CD14-positive monocyte (primary cell): ENCODE measurements at regions not wholly inside any gene's neighbourhood (a gene's known extent, or its start where the extent isn't known, plus 50 kb on each side); places are given as distances from the start of the nearest gene placed in this dataset.

Experiments
- DNase-seq, 3 donors: peaks; one replicate each; pipeline ENCODE4 v3.0.0-alpha.2; 2011 to 2022
- H2AFZ ChIP-seq: 2 replicates; pipeline ENCODE4 v1.6.0; 2012; ENCODE audit warnings: mild to moderate bottlenecking, low read depth, low read length, inconsistent platforms; ENCODE audit not compliant: insufficient read depth, poor library complexity, severe bottlenecking
- H3K27ac ChIP-seq, 2 donors: 1 replicate in 1 of 2; 2 replicates in 1 of 2; pipeline ENCODE4 v1.5.1; 2012 to 2013; ENCODE audit warnings: low read length in 2 of 2, control low read depth in 1 of 2, inconsistent platforms in 1 of 2, low read depth in 1 of 2, mild to moderate bottlenecking in 1 of 2
- H3K27me3 ChIP-seq, 2 donors: one replicate each; pipeline versions ENCODE4 v1.6.0 to v1.6.1; 2011 to 2013; ENCODE audit warnings: low read length in 2 of 2; ENCODE audit not compliant: control insufficient read depth in 2 of 2, insufficient read depth in 2 of 2
- H3K36me3 ChIP-seq, 2 donors: replicated peaks in 1 of 2; 1 replicate in 1 of 2; 2 replicates in 1 of 2; pipeline versions ENCODE4 v1.5.1 to v1.6.1; 2012 to 2013; ENCODE audit warnings: low read length in 2 of 2, control low read depth in 1 of 2, inconsistent platforms in 1 of 2, mild to moderate bottlenecking in 1 of 2; ENCODE audit not compliant: insufficient read depth in 2 of 2, control insufficient read depth in 1 of 2
- H3K4me1 ChIP-seq, 2 donors: 1 replicate in 1 of 2; 2 replicates in 1 of 2; pipeline versions ENCODE4 v1.5.1 to v1.6.1; 2012 to 2013; ENCODE audit warnings: low read length in 2 of 2, control low read depth in 1 of 2, inconsistent platforms in 1 of 2, mild to moderate bottlenecking in 1 of 2, moderate library complexity in 1 of 2; ENCODE audit not compliant: insufficient read depth in 2 of 2, control insufficient read depth in 1 of 2
- H3K4me2 ChIP-seq: replicated peaks from 2 replicates; pipeline ENCODE3; 2012; ENCODE audit warnings: low read length, moderate library complexity, mild to moderate bottlenecking; ENCODE audit not compliant: poor library complexity, severe bottlenecking; ENCODE audit errors: extremely low read depth
- H3K4me3 ChIP-seq, 3 experiments: fragments of 200-600 bp in 1 of 3; sonication (generic) in 1 of 3; replicated peaks in 1 of 3; 1 replicate in 2 of 3; 2 replicates in 1 of 3; pipeline ENCODE4 v1.5.1; 2011 to 2013; ENCODE audit warnings: low read length in 3 of 3, mild to moderate bottlenecking in 3 of 3, control low read depth in 2 of 3, low read depth in 2 of 3, inconsistent platforms in 1 of 3, moderate library complexity in 1 of 3
- H3K79me2 ChIP-seq: 2 replicates; pipeline ENCODE4 v1.6.0; 2012; ENCODE audit warnings: mild to moderate bottlenecking, control low read depth, inconsistent platforms, low read length, moderate library complexity; ENCODE audit not compliant: insufficient read depth
- H3K9ac ChIP-seq: 2 replicates; pipeline ENCODE4 v1.6.0; 2017; ENCODE audit warnings: low read length, mild to moderate bottlenecking; ENCODE audit not compliant: insufficient read depth, poor library complexity, severe bottlenecking
- H3K9me3 ChIP-seq, 2 donors: replicated peaks in 1 of 2; 1 replicate in 1 of 2; 2 replicates in 1 of 2; pipeline versions ENCODE4 v1.5.1 to v1.6.1; 2012 to 2013; ENCODE audit warnings: low read length in 2 of 2, control low read depth in 1 of 2; ENCODE audit not compliant: control insufficient read depth in 1 of 2, insufficient read depth in 1 of 2
- H4K20me1 ChIP-seq: 2 replicates; pipeline ENCODE4 v1.6.0; 2012; ENCODE audit warnings: mild to moderate bottlenecking, low read length, control low read depth, moderate library complexity; ENCODE audit not compliant: insufficient read depth
- H3K27ac Mint-ChIP-seq, 7 donors: one replicate each; pipeline ENCODE4 v1.8.0; 2020; ENCODE audit warnings: mild to moderate bottlenecking in 7 of 7, mixed read lengths in 7 of 7, moderate library complexity in 6 of 7, inconsistent platforms in 2 of 7
- H3K27me3 Mint-ChIP-seq, 3 donors: one replicate each; pipeline ENCODE4 v1.8.0; 2021 to 2022; ENCODE audit warnings: low read depth in 3 of 3, mild to moderate bottlenecking in 3 of 3, mixed read lengths in 3 of 3, moderate library complexity in 3 of 3, inconsistent platforms in 1 of 3
- H3K36me3 Mint-ChIP-seq, 2 donors: one replicate each; pipeline ENCODE4 v1.8.0; 2020; ENCODE audit warnings: mixed read lengths in 2 of 2, inconsistent platforms in 1 of 2, mild to moderate bottlenecking in 1 of 2
- H3K4me1 Mint-ChIP-seq: one replicate; pipeline ENCODE4 v1.8.0; 2020; ENCODE audit warnings: mild to moderate bottlenecking, mixed read lengths
- H3K4me3 Mint-ChIP-seq, 2 donors: one replicate each; pipeline ENCODE4 v1.8.0; 2020; ENCODE audit warnings: mild to moderate bottlenecking in 2 of 2, mixed read lengths in 2 of 2, moderate library complexity in 1 of 2
- H3K9me3 Mint-ChIP-seq, 7 donors: one replicate each; pipeline ENCODE4 v1.8.0; 2020 to 2022; ENCODE audit warnings: mixed read lengths in 7 of 7, mild to moderate bottlenecking in 6 of 7, moderate library complexity in 6 of 7, inconsistent platforms in 2 of 7
- WGBS: methylation state at CpG from one replicate; pipeline ENCODE4 v1.1.5; 2013; ENCODE audit warnings: missing lambda C conversion rate; ENCODE audit not compliant: insufficient coverage; 5-methylcytosine and 5-hydroxymethylcytosine counted together
- intact Hi-C, 2 donors: fragments of 100-400 bp; cut with micrococcal nuclease; formaldehyde crosslinking; loops; one replicate each; pipeline versions ENCODE4 v1.15.0 to v1.15.1; 2023
- TF ChIP-seq, protein P1 (sequence below): fragments of 200-600 bp; IDR thresholded peaks from one replicate; pipeline ENCODE4 v1.8.0; 2022; ENCODE audit warnings: antibody characterized with exemption, mild to moderate bottlenecking

DNA sequence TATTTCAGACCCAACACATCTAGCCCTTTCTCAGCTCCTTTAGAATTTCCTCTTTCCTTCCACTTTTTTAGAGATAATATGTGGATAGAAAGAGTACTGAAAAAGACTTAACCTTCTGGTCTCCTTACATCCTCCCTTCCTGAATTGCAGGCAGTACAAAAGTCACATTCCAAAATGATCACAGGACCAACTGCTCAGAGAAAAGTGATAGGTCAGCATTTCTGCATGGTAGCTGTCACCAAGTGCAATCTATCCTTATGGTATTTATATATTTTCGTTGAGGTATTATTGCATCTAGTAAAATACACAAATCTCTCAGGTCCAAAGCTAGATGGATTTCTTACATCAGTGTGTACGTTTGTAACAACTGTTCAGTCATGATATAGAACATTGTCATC lies 427.5 kb downstream of the LPIN1 start:
- no peak overlapping the region for H2AFZ ChIP-seq
- no peak overlapping the region for H3K27ac ChIP-seq
- no peak overlapping the region for H3K9ac ChIP-seq
- Mint-ChIP-seq H3K4me1 (peaks cover 41% of the 10 kb centered on the region), H3K9me3 (peaks cover 0 to 5% (median 0%) of the 10 kb centered on the region in 7 donors), H3K4me3 (no peak overlapping the region), H3K36me3 (peaks cover 0 to 2% of the 10 kb centered on the region in 2 donors), H3K27me3 (peaks cover 7 to 16% (median 10%) of the 10 kb centered on the region in 3 donors), H3K27ac (no peak overlapping the region)
- H3K27me3 ChIP-seq = no peaks in the 10 kb centered on the region
- no peak overlapping the region for H3K4me3 ChIP-seq
- DNase-seq = no peak
- peaks cover 14 to 15% of the 10 kb centered on the region in 2 donors for H3K4me1 ChIP-seq
- H3K9me3 ChIP-seq = no peaks in the 10 kb centered on the region
- TF ChIP-seq, protein P1, sequence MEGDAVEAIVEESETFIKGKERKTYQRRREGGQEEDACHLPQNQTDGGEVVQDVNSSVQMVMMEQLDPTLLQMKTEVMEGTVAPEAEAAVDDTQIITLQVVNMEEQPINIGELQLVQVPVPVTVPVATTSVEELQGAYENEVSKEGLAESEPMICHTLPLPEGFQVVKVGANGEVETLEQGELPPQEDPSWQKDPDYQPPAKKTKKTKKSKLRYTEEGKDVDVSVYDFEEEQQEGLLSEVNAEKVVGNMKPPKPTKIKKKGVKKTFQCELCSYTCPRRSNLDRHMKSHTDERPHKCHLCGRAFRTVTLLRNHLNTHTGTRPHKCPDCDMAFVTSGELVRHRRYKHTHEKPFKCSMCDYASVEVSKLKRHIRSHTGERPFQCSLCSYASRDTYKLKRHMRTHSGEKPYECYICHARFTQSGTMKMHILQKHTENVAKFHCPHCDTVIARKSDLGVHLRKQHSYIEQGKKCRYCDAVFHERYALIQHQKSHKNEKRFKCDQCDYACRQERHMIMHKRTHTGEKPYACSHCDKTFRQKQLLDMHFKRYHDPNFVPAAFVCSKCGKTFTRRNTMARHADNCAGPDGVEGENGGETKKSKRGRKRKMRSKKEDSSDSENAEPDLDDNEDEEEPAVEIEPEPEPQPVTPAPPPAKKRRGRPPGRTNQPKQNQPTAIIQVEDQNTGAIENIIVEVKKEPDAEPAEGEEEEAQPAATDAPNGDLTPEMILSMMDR = no peak
- H4K20me1 ChIP-seq = no peaks in the 10 kb centered on the region
- no peaks in the 10 kb centered on the region for H3K36me3 ChIP-seq
- no CpG with 5 or more reads among the region's 2 CpGs for WGBS
- no peaks in the 10 kb centered on the region for H3K79me2 ChIP-seq
- no peak overlapping the region for H3K4me2 ChIP-seq
- intact Hi-C loops = no loop called here

DNA sequence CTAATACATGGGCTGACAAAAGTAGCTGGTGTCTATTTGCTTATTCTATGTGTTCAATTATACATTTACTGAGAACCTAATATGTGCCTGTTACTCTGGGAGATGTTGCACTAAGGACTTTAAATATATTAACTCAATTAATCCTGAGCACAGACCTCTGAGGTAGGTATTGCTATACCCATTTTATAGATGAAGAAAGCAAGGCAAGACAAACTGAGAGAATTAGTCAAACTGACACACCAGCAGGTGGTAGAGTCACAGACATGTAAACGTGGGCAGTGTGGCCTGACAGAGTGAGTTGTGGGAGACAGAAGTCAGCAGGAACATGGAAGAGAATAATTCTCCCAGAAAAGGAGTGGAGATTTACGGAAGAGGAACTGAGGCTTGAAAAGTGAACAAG lies 428.9 kb downstream of the LPIN1 start:
- peaks cover under 1 to 2% of the 10 kb centered on the region in 2 donors for H3K4me1 ChIP-seq
- H3K36me3 ChIP-seq = no peaks in the 10 kb centered on the region
- no peak overlapping the region for H3K4me3 ChIP-seq
- no peaks in the 10 kb centered on the region for H3K9me3 ChIP-seq
- no peak overlapping the region for H3K27ac ChIP-seq
- H3K4me3 Mint-ChIP-seq = no peak overlapping the region
- H3K9ac ChIP-seq = no peak overlapping the region
- no peaks in the 10 kb centered on the region for H3K27me3 ChIP-seq
- TF ChIP-seq, protein P1 = no peak
- H3K36me3 Mint-ChIP-seq = peaks cover 0 to 2% of the 10 kb centered on the region in 2 donors
- no peak overlapping the region for H2AFZ ChIP-seq
- H3K4me2 ChIP-seq = no peak overlapping the region
- H3K79me2 ChIP-seq = no peaks in the 10 kb centered on the region
- intact Hi-C loops = no loop called here
- WGBS = 80% methylated on average over 1 of the region's 2 CpGs
- H3K4me1 Mint-ChIP-seq = peaks cover 30% of the 10 kb centered on the region
- no peak for DNase-seq
- H3K27me3 Mint-ChIP-seq = peaks cover 7 to 16% (median 10%) of the 10 kb centered on the region in 3 donors
- no peaks in the 10 kb centered on the region for H4K20me1 ChIP-seq
- peaks cover 0 to 5% (median 0%) of the 10 kb centered on the region in 7 donors for H3K9me3 Mint-ChIP-seq
- H3K27ac Mint-ChIP-seq = no peak overlapping the region
